GM18907 (cell line): ENCODE measurements at regions not wholly inside any gene's neighbourhood (a gene's known extent, or its start where the extent isn't known, plus 50 kb on each side); places are given as distances from the start of the nearest gene placed in this dataset.
"Not testable (repeated sequence)": the region's sequence is repeated elsewhere in the genome, so short reads cannot be mapped to it uniquely, and the experiment has no call there.

Experiments
- ATAC-seq: cut with Tn5 transposase; IDR thresholded peaks from one replicate; pipeline ENCODE4 v1.9.1; 2021; ENCODE audit warnings: mild to moderate bottlenecking, moderate library complexity; ENCODE audit not compliant: unreplicated experiment

DNA sequence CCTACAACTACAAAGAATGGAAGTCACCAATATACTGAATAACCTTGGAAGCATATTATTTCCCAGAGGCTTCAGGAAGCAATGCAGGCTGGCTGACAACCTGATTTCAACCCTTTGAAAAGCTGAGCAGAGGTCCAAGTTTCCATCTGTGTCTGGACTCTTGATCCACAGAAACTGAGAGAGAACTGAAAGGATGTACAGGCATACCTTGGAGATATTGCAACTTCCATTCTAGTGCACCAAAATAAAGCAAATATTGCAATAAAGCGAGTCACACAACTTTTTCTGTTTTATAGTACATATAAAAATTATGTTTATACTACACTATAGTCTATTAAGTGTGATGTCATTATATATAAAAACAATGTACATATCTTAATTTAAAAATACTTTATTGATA is 85.3 kb downstream of the TYW3 start:
- ATAC-seq, result no peak

GRCh38 chr1:74818661-74819456 is 85.9 kb downstream of the TYW3 start:
- ATAC-seq, result no peak

- ATAC-seq, result no peak
Observed at GRCh38 chr1:74822851-74823401, 90.0 kb downstream of the TYW3 start.

DNA sequence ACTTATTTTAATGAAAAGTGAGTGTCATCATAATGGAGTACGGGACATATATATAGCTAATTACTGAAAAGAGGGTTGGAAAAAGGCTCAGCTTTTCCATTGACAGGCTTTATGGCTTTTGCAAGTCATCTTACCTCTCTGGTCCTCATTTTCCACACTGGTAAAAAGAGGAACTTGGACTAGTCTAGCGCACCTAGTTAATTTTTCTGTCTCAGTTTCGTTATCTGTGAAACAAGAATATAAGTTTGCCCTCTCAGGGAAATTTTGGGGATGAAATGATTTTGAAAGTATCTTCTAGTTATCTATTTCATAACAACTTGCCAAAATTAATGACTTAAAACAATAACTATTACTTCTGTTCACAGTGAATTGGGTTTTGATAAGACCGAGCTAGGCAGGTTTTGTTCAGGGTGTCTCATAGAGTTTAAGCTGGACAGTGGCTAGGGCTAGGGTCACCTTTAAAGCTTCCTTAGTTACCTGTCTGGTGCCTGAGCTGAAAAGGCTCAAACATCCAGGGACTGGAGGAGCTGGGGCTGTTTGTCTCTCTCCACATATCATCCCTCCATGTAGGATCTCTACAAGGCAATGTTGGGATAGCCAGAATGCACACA is 91.7 kb downstream of the TYW3 start:
- ATAC-seq, result peak; percentile 86

DNA sequence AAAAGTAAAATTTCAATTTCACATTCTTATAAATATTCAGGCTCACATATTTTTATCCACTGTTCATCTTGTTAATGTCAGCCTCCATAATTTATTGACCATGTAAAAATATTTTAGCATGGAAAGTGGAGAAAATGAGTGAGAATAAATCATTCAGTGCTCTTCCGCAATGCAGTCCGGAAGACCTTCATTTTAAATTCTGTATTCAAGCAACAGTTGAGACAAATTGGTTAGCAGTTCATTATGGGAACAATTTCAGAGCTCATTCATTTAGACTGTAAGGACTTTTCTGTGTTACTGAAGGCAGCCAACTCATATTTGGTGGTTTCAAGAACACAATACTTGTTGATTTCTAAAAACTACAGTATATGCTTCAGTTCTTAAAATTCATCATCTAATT is 97.8 kb downstream of the TYW3 start:
- ATAC-seq, result no peak

DNA sequence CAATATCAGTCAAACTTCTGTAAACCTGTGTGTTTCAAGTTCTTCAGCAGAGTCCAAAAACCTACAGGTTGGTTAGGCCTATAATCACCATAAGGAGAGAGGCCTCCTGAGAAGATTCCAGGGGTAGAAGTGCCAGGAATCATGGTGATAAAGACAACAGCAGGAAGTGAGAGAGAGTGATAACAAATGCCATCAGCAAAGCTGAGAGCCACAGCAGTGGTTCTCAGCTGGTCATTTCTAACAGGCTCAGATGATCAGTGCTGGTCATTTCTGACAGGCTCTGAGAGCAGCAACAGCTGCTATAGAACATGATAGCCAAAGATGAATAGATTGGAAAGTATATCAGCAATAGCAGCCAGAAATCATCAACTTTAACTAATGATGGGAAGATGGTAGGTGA is 101.3 kb downstream of the TYW3 start:
- ATAC-seq, result no peak

GRCh38 chr1:74835051-74835450 is 102.1 kb downstream of the TYW3 start:
- no peak for ATAC-seq

- no peak for ATAC-seq
Observed at GRCh38 chr1:74842726-74843125, 109.8 kb downstream of the TYW3 start.

GRCh38 chr1:74847715-74848114 is 114.8 kb downstream of the TYW3 start:
- ATAC-seq, result no peak

GRCh38 chr1:74853756-74854155 is 120.8 kb downstream of the TYW3 start:
- ATAC-seq, result no peak

- ATAC-seq, result no peak
Observed at GRCh38 chr1:74856174-74856573, 123.2 kb downstream of the TYW3 start.

- peak; percentile 51 for ATAC-seq
Observed at GRCh38 chr1:74857676-74858075, 124.7 kb downstream of the TYW3 start.

- ATAC-seq, result peak; percentile 77
Observed at GRCh38 chr1:74858136-74858535, 125.2 kb downstream of the TYW3 start.

DNA sequence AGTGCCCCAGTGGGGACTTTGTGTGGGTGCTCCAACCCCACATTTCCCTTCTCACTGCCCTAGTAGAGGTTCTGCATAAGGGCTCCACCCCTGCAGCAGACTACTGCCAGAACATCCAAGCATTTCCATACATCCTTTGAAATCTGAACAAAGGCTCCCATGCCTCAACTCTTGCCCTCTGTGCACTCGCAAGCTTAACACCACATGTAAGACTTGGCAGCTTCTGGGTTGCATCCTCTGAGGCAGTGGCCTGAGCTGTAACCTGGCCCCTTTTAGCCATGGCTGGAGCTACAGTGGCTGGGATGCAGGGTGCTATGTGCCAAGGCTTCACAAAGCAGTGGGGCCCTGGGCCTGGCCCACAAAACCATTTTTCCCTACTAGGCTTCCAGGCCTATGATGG is 128.9 kb downstream of the TYW3 start:
- no peak for ATAC-seq

- ATAC-seq, result no peak
Observed at GRCh38 chr1:74869702-74870101, 136.8 kb downstream of the TYW3 start.

- ATAC-seq, result not testable (repeated sequence)
Observed at GRCh38 chr1:74877366-74877765, 144.4 kb downstream of the TYW3 start.

- no peak for ATAC-seq
Observed at GRCh38 chr1:74895411-74895810, 162.5 kb downstream of the TYW3 start.

DNA sequence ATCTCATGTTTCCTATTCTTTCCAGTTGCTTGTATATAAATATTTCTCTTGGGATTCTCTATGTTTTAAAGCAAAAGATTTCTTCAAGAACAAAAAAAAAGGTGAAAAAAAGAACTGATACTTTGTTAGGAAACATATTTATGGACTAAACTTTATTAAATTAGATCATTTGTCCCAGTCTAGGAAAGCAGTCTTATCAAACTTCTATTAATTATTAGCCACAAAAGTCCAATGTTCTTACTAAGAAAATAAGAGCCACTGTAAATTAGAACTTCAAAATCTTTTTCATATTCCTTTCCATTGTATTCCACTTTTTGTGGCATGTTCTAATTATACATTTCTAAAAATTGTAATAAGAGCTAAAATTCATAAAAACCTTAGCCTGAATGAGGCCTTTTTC is 175.2 kb downstream of the TYW3 start:
- no peak for ATAC-seq

DNA sequence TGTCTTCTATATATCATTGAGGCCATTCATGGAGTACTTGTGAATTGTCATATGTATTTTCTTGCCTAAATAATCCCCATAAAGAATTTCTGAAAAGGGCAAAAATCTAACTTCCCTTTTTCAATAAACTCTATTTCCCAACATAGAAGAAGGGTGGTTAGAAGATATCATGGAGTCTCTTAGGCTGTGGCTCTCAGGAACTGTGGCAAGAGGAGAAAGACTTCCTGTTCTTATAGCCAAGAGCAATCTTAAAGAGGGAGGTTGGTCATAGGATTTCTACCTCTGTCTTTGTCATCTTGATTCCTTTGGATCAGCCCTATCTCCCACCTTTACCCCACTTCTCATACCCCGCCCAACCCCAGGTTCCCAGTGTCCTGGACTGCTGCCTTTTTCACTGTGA is 175.8 kb downstream of the TYW3 start:
- no peak for ATAC-seq

DNA sequence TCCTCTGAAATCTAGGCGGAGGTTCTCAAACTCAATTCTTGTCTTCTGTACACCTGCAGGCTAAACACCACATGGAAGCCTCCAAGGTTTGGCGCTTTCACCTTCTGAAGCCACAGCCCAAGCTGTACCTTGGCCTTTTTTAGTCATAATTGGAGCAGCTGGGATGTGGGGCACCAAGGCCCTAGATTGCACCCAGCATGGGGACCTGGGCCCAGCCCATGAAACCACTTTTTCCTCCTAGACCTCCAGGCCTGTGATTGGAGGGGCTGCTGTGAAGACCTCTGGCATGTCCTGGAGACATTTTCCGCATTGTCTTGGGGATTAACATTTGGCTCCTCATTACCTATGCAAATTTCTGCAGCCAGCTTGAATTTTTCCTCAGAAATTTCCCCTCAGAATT is 181.0 kb downstream of the TYW3 start:
- no peak for ATAC-seq

DNA sequence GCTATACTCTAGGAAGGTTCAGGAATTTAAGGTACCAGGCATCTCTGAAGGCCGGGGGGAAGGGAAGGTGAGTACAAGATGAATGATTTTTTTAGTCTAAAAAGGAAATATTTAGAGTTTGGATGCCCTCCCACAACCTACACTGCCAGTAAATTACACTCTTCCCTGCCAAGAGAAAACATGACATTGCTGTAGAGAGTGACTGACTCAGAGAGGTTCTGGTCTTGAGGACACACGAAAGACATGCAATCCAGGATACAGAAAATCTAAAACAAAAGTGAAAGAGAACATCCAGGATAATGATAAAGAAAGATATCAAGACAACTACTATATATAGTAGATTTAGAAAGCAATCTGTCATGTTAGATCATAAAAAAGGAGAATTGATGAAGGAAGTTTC is 200.5 kb downstream of the TYW3 start:
- no peak for ATAC-seq

DNA sequence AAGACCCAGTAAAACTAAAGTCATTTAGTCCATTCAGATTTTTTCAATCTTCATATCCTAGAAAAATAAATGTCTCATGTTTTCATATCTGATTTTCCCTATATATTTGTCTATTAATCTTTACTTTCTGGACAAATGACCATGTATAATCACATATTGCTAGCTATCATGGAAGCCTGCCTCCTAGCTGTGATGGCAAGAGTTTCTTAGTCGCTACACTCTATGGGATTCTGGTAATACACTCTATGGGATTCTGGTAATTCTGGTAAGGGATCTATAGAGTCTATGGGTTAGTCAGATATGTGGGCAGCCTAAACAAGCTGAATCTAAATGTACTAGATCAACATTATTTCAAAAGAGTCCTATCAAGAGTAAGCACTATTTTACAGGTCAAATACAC is 198.7 kb upstream of the LHX8 start:
- no peak for ATAC-seq
